ENCODE measurements at regions not wholly inside any gene's neighbourhood (a gene's known extent, or its start where the extent isn't known, plus 50 kb on each side); places are given as distances from the start of the nearest gene placed in this dataset.
"Not testable (repeated sequence)": the region's sequence is repeated elsewhere in the genome, so short reads cannot be mapped to it uniquely, and the experiment has no call there.

DNA sequence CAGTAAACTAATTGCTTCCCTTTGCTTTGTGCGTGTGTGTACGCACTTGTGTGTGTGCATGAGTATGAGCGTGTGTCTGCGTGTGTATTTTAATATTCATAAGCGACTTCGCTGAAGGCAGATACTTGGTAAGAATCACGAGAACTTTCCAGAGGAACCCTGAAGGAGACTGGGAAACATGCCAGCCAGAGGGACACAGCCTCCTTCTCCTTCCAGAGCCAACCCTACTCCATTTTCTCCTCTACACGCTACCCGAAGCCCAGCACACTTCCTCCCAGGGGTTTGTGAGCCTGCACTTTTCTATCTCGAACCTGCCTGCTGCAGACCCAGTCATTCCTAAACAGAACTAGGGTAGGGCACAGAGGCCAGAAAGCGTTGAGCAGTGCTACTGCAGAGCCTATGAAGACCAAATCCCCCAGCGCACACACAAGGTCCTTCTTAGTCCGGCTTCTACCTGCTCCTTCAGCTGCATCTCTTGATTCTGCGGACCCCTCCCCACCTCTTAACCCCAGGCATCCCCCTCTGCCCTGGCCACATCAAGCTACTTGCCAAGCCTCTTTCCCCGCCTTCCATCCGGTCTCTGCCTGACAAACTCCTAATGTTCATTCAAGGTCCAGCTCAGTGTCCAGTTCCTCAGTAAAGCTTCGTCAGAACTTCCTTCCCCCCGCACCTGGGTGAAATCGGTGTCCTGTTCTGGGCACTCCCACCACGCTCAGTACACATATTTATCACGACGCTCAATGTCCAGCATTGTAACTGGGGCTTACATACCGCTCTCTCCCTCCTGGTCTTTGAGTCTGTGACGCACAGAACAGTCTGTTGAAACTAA is 191.8 kb downstream of the FAM43A start:
- peak overlapping the region in 1 of 2 donors; percentile 19 for H3K27ac Mint-ChIP-seq
- H3K9me3 Mint-ChIP-seq, result no peaks in the 10 kb centered on the region
- H3K36me3 Mint-ChIP-seq, result no peaks in the 10 kb centered on the region
- ATAC-seq (no peak), DNase-seq (ENCODE audit: low spot score in 2 of 2) (no peak)

DNA sequence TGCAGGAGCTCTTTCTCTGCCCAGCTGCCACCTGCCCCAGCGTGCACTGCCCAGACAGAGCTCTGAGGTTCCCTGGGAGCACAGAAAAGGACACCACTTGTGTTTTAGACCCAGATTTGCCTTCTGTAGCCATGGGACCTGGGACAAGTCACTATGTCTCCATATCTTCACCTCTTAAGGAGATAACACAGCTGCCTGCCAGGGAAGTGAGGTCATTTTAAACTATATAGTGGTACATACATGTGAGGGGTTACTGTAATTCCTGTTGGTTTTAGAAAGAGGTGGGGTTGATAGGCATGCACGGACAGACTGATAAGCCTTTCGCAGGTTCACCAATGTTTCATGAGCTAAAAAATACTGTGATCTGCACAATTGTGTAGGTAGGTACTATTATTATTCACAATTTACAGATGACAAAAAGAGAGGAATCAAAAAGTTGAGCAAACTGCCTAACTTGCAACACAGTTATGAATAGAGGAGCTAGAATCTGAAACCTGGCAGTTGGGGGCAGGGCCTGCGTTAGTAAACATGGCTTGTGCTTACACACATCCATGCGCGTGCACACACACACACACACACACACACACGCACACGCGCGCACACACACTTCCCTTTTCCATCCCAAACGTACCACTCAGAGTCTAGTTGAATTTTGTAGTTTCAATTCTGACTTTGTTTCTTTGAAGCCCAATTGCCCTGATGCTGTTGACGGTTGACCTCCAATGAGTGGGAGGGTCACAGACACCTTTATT is 193.6 kb downstream of the FAM43A start:
- Mint-ChIP-seq H3K9me3 (peaks cover 5 to 10% of the 10 kb centered on the region in 2 donors), H3K36me3 (peaks cover 7 to 8% of the 10 kb centered on the region in 2 donors), H3K27ac (no peak overlapping the region)
- ATAC-seq, result peak in 1 of 2 donors; percentile 13
- no peak for DNase-seq (ENCODE audit: low spot score in 2 of 2)

DNA sequence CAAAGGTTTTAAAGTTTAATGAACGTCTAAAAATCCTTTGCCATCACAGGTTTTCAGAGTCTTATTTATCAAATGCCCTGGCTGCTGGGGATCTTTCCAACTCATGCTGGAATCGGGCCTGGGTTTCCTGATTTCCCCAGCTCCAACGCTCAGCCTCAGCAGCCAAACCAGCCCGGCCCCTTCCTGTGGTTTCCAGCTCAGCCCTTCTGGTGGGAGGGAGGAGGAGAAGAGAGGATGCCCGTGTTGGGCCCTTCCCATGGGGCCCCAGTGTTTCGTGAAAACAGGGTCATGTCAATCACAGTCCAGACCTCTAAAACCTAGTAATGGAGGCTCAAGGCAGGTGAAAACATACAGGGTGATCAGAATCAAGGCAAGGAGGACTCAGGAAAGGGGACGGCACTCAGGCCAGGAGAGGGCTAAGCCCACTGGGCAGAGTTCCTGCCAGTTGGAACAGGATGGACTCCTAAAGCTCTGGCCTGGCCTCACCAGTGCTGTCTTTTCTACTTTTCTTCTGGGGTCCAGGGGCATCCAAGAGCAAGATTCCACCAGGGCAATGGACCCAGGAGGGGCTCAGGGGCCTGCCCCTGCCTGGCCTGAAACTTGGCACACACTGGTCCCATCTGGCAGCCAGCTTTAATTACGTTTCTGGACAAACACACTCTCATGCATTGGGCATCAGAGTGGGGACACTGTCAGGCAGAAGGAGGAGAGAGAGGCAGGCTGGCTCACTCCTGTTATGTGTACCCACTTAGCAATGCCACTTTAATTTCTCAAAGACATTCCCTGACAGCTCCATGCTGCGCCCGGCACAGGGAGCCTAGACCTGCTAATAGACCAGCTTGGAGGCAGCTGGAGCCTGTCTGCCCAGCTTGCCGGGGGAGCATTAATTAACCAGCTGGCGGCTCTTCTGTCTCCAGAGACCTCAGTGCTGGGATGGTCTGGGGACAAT is 194.6 kb downstream of the FAM43A start:
- no peak for ATAC-seq
- Mint-ChIP-seq H3K9me3 (peaks cover 5 to 10% of the 10 kb centered on the region in 2 donors), H3K27ac (no peak overlapping the region), H3K36me3 (peaks cover 7 to 8% of the 10 kb centered on the region in 2 donors)
- no peak for DNase-seq (ENCODE audit: low spot score in 2 of 2)

DNA sequence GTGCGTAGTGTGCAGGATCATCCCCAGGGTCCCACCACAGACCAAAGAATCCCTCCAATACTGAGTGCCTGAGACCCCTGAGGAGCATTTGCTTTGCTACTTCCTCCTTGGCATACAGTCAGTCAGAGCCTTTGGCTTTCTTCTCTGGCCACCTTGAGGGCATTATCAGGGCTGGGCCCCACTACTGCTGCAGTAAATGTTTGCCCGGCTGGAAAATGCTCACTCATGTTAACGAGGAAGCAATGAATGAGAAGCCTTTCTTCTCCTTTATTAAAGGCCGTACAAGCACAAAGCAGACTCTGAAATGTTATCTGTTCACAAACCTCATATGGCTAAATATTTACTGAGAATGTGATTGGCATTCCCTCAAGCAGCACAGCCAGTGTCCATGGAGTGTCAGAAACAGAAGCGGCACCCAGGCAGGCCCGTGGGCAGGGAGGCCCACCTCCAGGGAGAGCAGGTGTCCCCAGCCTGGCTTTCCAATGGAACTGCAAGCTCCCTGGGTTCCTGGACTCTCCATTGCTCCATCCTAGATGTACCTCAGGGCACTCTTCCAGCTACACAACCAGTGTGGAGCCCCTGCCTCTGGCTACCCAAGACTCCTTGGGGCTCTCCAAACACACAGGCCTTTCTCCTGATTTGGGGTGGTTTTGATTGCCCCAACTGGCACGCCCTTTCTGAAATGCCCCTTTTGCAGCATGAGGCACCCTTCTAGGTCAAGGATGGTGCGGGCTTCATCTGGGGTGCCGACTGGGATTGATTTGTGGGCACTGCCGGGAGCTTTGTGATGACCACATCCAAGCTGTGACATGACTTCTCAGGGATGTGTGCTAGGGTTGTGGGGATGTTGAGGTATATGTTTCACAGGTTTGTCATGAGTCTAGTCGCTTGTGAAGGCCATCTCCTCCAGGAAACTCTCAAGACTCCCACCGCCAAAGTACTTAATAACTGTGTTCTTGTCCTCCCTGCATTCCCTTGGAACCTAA is 195.6 kb downstream of the FAM43A start:
- peaks cover 7 to 8% of the 10 kb centered on the region in 2 donors for H3K36me3 Mint-ChIP-seq
- no peak for ATAC-seq
- H3K27ac Mint-ChIP-seq, result no peak overlapping the region
- H3K9me3 Mint-ChIP-seq, result peaks cover 5 to 10% of the 10 kb centered on the region in 2 donors
- DNase-seq (ENCODE audit: low spot score in 2 of 2), result no peak

DNA sequence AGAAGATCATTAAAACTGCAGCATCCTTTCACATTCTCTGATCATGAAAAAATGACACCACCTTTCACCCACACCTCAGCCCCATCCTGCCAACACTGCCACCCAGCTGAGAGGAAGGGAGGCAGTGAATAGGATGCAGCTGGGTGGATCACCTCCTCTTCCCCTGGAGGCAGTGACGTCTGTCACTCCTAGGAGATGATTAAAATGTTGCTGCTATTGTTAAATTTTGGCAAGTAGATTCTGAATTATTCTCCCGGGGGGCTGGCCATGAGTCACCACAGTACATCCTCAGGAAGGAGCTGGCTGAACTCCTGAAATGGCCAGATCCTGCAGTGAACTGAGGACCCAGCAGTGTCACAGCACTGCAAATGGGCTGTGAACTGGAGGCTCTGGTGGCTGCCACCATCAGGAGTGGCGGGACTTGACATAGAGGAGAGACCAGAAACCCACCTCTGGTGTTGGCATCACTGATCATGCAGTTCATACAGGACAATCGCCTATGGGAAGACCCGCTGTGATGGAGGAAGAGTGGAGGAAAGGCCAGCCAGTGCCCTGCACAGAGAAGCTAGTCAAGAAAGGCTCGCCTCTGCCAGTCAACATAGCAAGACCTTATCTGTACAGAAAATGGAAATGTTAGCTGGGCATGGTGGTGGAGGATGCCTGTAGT is 199.1 kb downstream of the FAM43A start:
- Mint-ChIP-seq H3K27ac (no peak overlapping the region), H3K36me3 (peaks cover 13 to 22% of the 10 kb centered on the region in 2 donors), H3K9me3 (peaks cover 5 to 19% of the 10 kb centered on the region in 2 donors)
- ATAC-seq, result no peak
- DNase-seq (ENCODE audit: low spot score in 2 of 2), result no peak

DNA sequence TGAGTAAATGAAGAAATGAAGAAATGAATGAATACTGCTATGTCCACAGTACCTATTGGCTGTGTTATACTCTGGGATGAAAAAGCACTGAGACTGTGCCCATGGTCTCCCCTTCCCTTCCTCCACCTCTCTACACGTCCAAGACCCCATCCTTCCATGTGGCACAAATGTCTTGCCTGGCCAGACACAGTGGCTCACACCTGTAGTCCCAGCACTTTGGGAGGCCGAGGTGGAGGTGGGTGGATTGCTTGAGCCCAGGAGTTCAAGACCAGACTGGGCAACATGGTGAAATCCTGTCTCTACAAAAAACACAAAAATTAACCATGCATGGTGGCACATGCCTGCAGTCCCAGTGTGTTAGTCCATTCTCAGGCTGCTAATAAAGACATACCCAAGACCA is 200.1 kb downstream of the FAM43A start:
- DNase-seq (ENCODE audit: low spot score in 2 of 2) (no peak), ATAC-seq (no peak)
- Mint-ChIP-seq H3K27ac (no peak overlapping the region), H3K36me3 (peaks cover 13 to 22% of the 10 kb centered on the region in 2 donors), H3K9me3 (peaks cover 5 to 19% of the 10 kb centered on the region in 2 donors)

DNA sequence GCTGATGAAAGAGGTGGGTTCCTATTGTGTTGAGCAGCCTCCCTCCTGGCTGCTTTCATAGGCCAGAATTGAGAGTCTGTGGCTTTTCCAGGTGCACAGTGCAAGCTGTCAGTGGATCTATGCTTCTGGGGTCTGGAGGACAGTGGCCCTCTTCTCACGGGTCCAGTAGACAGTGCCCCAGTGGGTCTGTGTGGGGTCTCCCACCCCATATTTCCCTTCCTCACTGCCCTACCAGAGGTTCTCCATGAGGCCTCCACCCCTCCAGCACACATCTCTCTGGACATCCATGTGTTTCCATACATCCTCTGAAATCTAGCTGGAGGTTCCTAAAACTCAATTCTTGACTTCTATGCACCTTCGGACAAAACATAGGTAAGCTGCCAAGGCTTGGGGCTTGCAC is 201.2 kb downstream of the FAM43A start:
- DNase-seq (ENCODE audit: low spot score in 2 of 2) (no peak), ATAC-seq (no peak)
- Mint-ChIP-seq H3K9me3 (peaks cover 5 to 19% of the 10 kb centered on the region in 2 donors), H3K27ac (no peak overlapping the region), H3K36me3 (peaks cover 13 to 22% of the 10 kb centered on the region in 2 donors)

DNA sequence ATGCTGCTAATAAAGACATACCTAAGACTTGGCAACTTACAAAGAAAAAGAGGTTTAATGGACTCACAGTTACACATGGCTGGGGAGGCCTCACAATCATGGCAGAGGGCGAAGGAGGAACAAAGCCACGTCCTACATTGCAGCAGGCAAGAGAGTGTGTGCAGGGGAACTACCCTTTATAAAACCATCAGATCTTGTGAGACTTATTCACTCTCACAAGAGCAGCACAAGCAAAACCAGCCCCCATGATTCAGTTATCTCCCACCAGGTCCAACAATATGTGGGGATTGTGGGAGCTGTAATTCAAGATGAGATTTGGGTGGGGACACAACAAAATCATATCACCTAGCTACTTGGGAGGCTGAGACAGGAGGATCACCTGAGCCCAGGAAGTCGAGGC is 202.4 kb downstream of the FAM43A start:
- ATAC-seq; H3K27ac Mint-ChIP-seq; DNase-seq (ENCODE audit: low spot score in 2 of 2): not testable (repeated sequence)
- peaks cover 13 to 22% of the 10 kb centered on the region in 2 donors for H3K36me3 Mint-ChIP-seq
- H3K9me3 Mint-ChIP-seq, result peaks cover 5 to 23% of the 10 kb centered on the region in 2 donors

DNA sequence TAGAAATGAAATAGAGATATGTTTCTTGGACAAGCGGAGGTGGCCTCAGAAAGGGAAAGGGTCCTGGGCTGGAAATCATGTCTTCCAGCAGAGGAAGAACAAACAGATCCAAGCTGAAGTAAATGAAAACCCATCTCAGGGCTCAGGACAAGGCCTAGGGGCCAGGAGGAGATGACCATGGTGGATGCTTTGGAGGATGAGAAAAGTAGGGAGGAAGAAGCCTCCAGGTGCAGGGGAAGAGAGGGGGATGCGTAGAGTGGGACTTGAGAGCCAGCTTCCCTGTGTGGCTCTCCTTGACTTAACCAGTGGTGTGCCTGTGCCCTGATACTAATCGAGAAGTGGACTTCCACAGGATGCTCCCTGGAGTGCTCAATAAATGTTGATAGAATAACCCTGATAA is 203.2 kb downstream of the FAM43A start:
- Mint-ChIP-seq H3K9me3 (peaks cover 6 to 20% of the 10 kb centered on the region in 2 donors), H3K36me3 (peaks cover 9 to 23% of the 10 kb centered on the region in 2 donors), H3K27ac (no peak overlapping the region)
- ATAC-seq (no peak), DNase-seq (ENCODE audit: low spot score in 2 of 2) (no peak)

DNA sequence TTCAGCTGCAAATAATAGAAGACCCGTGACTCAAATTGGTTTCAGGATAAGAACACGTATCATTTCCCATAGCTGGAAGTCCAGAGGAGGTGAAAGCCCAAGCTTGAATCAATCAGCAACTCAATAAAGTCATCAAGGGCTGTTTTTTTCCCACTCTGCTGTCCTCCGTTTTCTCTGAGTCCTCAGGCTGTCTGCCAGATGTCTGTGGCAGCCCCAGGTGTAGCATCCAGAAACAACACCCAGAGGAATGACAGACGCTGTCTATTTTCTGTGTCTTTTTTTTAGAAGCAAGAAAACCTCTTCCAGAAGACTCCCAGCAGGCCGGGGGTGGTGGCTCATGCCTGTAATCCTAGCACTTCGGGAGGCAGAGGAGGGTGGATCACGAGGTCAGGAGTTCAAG is 204.4 kb downstream of the FAM43A start:
- ATAC-seq, result no peak
- Mint-ChIP-seq H3K36me3 (peaks cover 6 to 25% of the 10 kb centered on the region in 2 donors), H3K27ac (no peak overlapping the region)

DNA sequence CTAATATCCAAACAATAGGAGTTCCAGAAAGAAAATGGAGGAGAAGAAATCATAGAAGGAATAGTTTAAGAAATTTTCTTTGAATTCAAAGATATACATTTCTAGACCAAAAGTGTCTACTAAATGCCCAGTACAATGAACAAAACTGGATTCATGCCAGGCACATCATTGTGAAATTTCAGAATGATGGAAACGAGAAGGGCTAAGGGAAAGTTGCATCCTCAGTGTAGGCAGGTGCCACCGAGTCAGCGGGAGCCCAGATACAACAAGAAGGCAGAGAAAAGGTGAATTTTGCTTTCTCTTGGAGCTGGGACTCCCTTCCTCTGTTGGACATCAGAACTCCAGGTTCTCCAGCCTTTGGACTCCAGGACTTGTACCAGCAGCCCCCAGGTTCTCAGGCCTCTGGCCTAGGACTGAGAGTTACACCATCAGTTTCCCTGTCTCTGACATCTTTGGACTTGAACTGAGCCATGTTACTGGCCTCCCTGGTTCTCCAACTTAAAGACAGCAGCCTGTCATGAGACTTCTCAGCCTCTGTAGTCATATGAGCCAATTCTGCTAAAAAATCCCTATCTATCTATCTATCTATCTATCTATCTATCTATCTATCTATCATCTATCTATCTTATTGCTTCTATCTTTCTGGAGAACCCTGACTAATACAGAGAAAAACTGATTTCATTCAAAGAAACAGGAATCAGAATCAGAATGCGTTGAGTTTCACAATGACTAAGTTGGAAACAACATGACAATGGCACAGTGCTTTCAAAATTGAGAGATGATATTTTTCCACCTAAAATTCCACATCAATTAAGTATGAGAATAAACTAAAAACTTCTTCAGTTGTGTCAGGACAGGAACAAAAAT is 207.7 kb downstream of the FAM43A start:
- H3K27ac Mint-ChIP-seq, result peak overlapping the region; percentile 69 to 84
- H3K36me3 Mint-ChIP-seq, result peaks cover 0 to 11% of the 10 kb centered on the region in 2 donors
- peak in 1 of 2 donors; percentile 33 for DNase-seq (ENCODE audit: low spot score in 2 of 2)
- peaks cover 15 to 40% of the 10 kb centered on the region in 2 donors for H3K9me3 Mint-ChIP-seq
- ATAC-seq, result peak; percentile 72 to 87

More for the DNA sequence above, 204.4 kb downstream of the FAM43A start:
- no peak for DNase-seq (ENCODE audit: low spot score in 2 of 2)
- H3K9me3 Mint-ChIP-seq, result peaks cover 11 to 25% of the 10 kb centered on the region in 2 donors

DNA sequence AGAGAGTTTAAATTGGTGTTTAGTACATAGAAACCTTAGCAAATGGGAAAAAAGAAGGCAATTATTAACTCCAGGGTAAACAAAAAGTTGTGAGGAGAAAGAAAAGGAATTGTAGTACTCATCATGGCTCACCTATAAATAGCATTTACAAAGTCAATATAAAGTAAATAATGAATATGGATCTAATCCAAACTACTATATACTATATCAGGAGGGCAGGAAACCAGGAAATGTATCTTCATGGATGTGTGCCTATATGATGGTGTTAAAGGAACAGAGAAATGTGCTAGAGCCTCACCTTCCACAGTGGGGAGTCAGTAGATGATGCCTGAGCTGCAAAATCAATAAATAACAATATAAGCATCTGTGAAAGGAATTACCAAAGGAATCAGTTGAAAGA is 208.9 kb downstream of the FAM43A start:
- peaks cover 0 to 21% of the 10 kb centered on the region in 2 donors for H3K36me3 Mint-ChIP-seq
- DNase-seq (ENCODE audit: low spot score in 2 of 2) (no peak), ATAC-seq (no peak)
- peak overlapping the region in 1 of 2 donors; percentile 69 for H3K27ac Mint-ChIP-seq
- peaks cover 15 to 46% of the 10 kb centered on the region in 2 donors for H3K9me3 Mint-ChIP-seq

DNA sequence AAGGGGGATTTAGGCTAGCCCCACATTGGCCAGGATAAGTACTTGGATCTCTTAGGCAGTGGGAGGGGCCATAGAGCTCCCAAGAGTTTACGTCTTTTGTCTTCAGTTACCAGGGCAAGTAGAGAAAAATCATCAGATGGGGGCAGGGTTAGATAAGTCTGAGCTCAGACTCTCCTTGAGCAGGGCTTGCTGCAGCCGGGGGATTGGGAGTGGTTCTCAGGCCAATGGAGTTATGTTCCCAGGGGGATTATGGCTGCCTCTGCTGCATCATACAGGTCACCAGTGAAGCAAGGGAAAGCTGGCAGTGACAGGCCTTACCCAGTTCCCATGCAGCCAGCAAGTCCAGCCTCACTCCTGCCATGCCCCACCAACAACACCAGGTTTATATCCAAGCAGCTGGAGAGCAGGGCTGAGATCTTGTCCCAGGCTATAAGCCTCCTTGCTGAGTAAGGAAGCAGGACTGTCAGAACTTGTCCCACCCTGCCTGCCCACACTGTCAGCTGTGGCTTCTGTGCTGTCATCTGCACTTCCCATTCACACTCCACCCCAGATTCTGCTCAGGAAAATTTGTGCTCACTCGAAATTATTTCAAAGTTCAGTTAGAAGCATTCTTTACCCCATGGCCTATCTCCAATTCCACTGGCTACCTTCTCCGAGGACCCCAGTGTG is 215.3 kb downstream of the FAM43A start:
- DNase-seq (ENCODE audit: low spot score in 2 of 2) (no peak), ATAC-seq (no peak)
- Mint-ChIP-seq H3K27ac (no peak overlapping the region), H3K9me3 (peaks cover 13 to 44% of the 10 kb centered on the region in 2 donors), H3K36me3 (peaks cover 10 to 33% of the 10 kb centered on the region in 2 donors)

Measured in activated naive CD4-positive, alpha-beta T cell treated with anti-CD3 and anti-CD28 coated beads, Interleukin-2, amount 50 U/mL, for 72 hours (primary cell).